ENCODE measurements at regions not wholly inside any gene's neighbourhood (a gene's known extent, or its start where the extent isn't known, plus 50 kb on each side); places are given as distances from the start of the nearest gene placed in this dataset.

DNA sequence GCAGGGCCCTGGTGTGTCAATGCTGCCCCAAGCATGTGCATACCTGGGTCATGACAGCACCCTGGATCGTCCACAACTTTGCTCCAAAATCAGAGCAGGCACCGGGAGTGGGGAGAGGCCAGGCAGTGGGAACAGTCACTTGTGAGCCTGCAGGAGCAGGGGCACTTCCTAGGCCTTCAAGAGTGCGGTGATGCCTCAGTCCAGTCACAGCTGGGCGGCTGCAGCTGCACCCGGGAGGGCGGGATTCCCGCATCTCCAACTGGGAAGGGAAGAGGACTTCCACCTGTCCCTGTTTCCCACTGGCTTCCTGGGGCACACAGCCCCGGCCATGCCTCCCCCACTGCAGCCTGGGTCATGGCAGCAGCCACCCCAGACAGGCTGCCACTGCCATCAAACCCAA is 191.3 kb upstream of the DEFB112 start:
- no TSS peak for BruUV-seq (replicated peaks)
- intact Hi-C loops (cut with micrococcal nuclease; ENCODE audit: unreplicated experiment): no loop called here
- DNase-seq (ENCODE audit: low read depth, low spot score): no peak
- no peak overlapping the region for H3K27ac ChIP-seq (ENCODE audit: low read length)
- H3K4me3 ChIP-seq (ENCODE audit: low read depth in 2 of 2, low read length in 2 of 2): no peak overlapping the region
- no peaks in the 10 kb centered on the region for H3K9me3 ChIP-seq (ENCODE audit: control insufficient read depth, insufficient read depth, low read depth, low read length)
- H3K36me3 ChIP-seq (ENCODE audit: control insufficient read depth, insufficient read depth, low read length): no peaks in the 10 kb centered on the region
- H3K27me3 ChIP-seq (ENCODE audit: control insufficient read depth, insufficient read depth, low read length): no peaks in the 10 kb centered on the region
- H3K4me1 ChIP-seq (ENCODE audit: control insufficient read depth, insufficient read depth, low read length): no peaks in the 10 kb centered on the region
- no peak for ATAC-seq
- ChIA-PET POLR2A (no interaction called here), CTCF (no interaction called here)
- TF ChIP-seq, protein P1, sequence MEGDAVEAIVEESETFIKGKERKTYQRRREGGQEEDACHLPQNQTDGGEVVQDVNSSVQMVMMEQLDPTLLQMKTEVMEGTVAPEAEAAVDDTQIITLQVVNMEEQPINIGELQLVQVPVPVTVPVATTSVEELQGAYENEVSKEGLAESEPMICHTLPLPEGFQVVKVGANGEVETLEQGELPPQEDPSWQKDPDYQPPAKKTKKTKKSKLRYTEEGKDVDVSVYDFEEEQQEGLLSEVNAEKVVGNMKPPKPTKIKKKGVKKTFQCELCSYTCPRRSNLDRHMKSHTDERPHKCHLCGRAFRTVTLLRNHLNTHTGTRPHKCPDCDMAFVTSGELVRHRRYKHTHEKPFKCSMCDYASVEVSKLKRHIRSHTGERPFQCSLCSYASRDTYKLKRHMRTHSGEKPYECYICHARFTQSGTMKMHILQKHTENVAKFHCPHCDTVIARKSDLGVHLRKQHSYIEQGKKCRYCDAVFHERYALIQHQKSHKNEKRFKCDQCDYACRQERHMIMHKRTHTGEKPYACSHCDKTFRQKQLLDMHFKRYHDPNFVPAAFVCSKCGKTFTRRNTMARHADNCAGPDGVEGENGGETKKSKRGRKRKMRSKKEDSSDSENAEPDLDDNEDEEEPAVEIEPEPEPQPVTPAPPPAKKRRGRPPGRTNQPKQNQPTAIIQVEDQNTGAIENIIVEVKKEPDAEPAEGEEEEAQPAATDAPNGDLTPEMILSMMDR (IDR thresholded peaks at IDR 0.05): no peak
- TF ChIP-seq SIN3A (IDR thresholded peaks at IDR 0.05; ENCODE audit: borderline replicate concordance, insufficient read depth, low read depth, low read length) (no peak), TCF7L2 (IDR thresholded peaks at IDR 0.05; ENCODE audit: low read depth, low read length) (no peak), POLR2AphosphoS5 (IDR thresholded peaks at IDR 0.05; ENCODE audit: low read depth, low read length) (no peak)
- TF ChIP-seq, protein P2, sequence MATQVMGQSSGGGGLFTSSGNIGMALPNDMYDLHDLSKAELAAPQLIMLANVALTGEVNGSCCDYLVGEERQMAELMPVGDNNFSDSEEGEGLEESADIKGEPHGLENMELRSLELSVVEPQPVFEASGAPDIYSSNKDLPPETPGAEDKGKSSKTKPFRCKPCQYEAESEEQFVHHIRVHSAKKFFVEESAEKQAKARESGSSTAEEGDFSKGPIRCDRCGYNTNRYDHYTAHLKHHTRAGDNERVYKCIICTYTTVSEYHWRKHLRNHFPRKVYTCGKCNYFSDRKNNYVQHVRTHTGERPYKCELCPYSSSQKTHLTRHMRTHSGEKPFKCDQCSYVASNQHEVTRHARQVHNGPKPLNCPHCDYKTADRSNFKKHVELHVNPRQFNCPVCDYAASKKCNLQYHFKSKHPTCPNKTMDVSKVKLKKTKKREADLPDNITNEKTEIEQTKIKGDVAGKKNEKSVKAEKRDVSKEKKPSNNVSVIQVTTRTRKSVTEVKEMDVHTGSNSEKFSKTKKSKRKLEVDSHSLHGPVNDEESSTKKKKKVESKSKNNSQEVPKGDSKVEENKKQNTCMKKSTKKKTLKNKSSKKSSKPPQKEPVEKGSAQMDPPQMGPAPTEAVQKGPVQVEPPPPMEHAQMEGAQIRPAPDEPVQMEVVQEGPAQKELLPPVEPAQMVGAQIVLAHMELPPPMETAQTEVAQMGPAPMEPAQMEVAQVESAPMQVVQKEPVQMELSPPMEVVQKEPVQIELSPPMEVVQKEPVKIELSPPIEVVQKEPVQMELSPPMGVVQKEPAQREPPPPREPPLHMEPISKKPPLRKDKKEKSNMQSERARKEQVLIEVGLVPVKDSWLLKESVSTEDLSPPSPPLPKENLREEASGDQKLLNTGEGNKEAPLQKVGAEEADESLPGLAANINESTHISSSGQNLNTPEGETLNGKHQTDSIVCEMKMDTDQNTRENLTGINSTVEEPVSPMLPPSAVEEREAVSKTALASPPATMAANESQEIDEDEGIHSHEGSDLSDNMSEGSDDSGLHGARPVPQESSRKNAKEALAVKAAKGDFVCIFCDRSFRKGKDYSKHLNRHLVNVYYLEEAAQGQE (IDR thresholded peaks at IDR 0.05; ENCODE audit: insufficient read depth in 1 of 2, low read depth in 2 of 2, low read length in 1 of 2): no peak
- in situ Hi-C loops (cut with HindIII; ENCODE audit: low pct_unique_long_range_greater_than_20kb, low sequenced_read_pairs): no loop called here

- ATAC-seq (no peak), DNase-seq (ENCODE audit: low read depth, low spot score) (no peak)
- intact Hi-C loops (cut with micrococcal nuclease; ENCODE audit: unreplicated experiment) (no loop called here), in situ Hi-C loops (cut with HindIII; ENCODE audit: low pct_unique_long_range_greater_than_20kb, low sequenced_read_pairs) (no loop called here)
- POLR2A ChIA-PET: no interaction called here
- Histone ChIP-seq H3K9me3 (ENCODE audit: control insufficient read depth, insufficient read depth, low read depth, low read length) (no peaks in the 10 kb centered on the region), H3K4me3 (ENCODE audit: low read depth in 2 of 2, low read length in 2 of 2) (no peak overlapping the region), H3K4me1 (ENCODE audit: control insufficient read depth, insufficient read depth, low read length) (no peaks in the 10 kb centered on the region), H3K27ac (ENCODE audit: low read length) (no peak overlapping the region), H3K27me3 (ENCODE audit: control insufficient read depth, insufficient read depth, low read length) (no peaks in the 10 kb centered on the region), H3K36me3 (ENCODE audit: control insufficient read depth, insufficient read depth, low read length) (no peaks in the 10 kb centered on the region)
- BruUV-seq (replicated peaks): no TSS peak
- TF ChIP-seq TCF7L2 (IDR thresholded peaks at IDR 0.05; ENCODE audit: low read depth, low read length) (no peak), SIN3A (IDR thresholded peaks at IDR 0.05; ENCODE audit: borderline replicate concordance, insufficient read depth, low read depth, low read length) (no peak), POLR2AphosphoS5 (IDR thresholded peaks at IDR 0.05; ENCODE audit: low read depth, low read length) (no peak)
- TF ChIP-seq, protein P1 (IDR thresholded peaks at IDR 0.05): no peak
- TF ChIP-seq, protein P2 (IDR thresholded peaks at IDR 0.05; ENCODE audit: insufficient read depth in 1 of 2, low read depth in 2 of 2, low read length in 1 of 2): no peak
- CTCF ChIA-PET: no interaction called here
Observed at GRCh38 chr6:50249493-50249892, 199.8 kb upstream of the DEFB112 start.
